Vagina (tissue), 2 donors: ENCODE measurements at regions not wholly inside any gene's neighbourhood (a gene's known extent, or its start where the extent isn't known, plus 50 kb on each side); places are given as distances from the start of the nearest gene placed in this dataset.

ENCODE experiments used
- POLR2A ChIP-seq, 2 donors: fragments of 450-650 bp; IDR thresholded peaks; one replicate each; pipeline ENCODE4 v1.6.1; 2017; ENCODE audit warnings: antibody characterized with exemption in 2 of 2, mild to moderate bottlenecking in 2 of 2, moderate library complexity in 2 of 2
- POLR2AphosphoS5 ChIP-seq, 2 donors: sonication (generic); formaldehyde crosslinking; IDR thresholded peaks; one replicate each; pipeline ENCODE4 v1.9.0; 2017; ENCODE audit warnings: antibody characterized with exemption in 2 of 2, mild to moderate bottlenecking in 2 of 2, low read depth in 1 of 2; ENCODE audit not compliant: insufficient read depth in 1 of 2
- TF ChIP-seq, protein P1 (sequence below), 3 experiments: fragments of 450-650 bp in 2 of 3; fragments of 200-600 bp in 1 of 3; sonication (generic) in 1 of 3; IDR thresholded peaks; one replicate each; pipeline ENCODE4 v1.5.1; 2017 to 2019; ENCODE audit warnings: antibody characterized with exemption in 3 of 3, mild to moderate bottlenecking in 2 of 3, moderate library complexity in 2 of 3

DNA sequence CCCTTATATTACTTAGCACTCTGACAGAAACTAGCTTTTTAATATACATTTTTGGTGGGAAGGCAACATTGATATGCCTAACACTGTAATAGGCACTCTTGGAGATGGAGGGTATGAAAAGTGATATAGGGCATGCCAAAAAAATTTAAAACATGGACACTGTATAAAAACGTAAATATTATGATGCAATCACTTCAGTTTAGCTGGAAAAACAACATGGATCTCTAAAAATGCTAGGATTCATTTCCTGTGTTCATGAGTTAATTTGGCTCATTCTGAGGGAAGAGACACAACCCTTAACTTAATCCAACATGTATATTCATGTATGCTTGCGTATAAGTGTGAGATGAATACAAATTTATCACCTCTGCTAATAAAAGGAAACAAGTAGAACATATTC lies 157.3 kb upstream of the TFAP2D start:
- TF ChIP-seq, protein P1, sequence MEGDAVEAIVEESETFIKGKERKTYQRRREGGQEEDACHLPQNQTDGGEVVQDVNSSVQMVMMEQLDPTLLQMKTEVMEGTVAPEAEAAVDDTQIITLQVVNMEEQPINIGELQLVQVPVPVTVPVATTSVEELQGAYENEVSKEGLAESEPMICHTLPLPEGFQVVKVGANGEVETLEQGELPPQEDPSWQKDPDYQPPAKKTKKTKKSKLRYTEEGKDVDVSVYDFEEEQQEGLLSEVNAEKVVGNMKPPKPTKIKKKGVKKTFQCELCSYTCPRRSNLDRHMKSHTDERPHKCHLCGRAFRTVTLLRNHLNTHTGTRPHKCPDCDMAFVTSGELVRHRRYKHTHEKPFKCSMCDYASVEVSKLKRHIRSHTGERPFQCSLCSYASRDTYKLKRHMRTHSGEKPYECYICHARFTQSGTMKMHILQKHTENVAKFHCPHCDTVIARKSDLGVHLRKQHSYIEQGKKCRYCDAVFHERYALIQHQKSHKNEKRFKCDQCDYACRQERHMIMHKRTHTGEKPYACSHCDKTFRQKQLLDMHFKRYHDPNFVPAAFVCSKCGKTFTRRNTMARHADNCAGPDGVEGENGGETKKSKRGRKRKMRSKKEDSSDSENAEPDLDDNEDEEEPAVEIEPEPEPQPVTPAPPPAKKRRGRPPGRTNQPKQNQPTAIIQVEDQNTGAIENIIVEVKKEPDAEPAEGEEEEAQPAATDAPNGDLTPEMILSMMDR (IDR thresholded peaks at IDR 0.05), result no peak
- no peak for TF ChIP-seq POLR2AphosphoS5 (IDR thresholded peaks at IDR 0.05; ENCODE audit: insufficient read depth in 1 of 2, low read depth in 1 of 2)
- TF ChIP-seq POLR2A (IDR thresholded peaks at IDR 0.05), result no peak
